ENCODE measurements at regions not wholly inside any gene's neighbourhood (a gene's known extent, or its start where the extent isn't known, plus 50 kb on each side); places are given as distances from the start of the nearest gene placed in this dataset.

GRCh38 chr22:19641254-19641982 lies 72.9 kb upstream of the SEPTIN5 start:
- TF ChIP-seq PKNOX1 (IDR thresholded peaks at IDR 0.05) = no peak
- no peak for TF ChIP-seq BHLHE40 (IDR thresholded peaks at IDR 0.05; ENCODE audit: borderline replicate concordance)

Measured in HEK293T (cell line).